WTC11 (cell line): ENCODE measurements at regions not wholly inside any gene's neighbourhood (a gene's known extent, or its start where the extent isn't known, plus 50 kb on each side); places are given as distances from the start of the nearest gene placed in this dataset.
"Not testable (repeated sequence)": the region's sequence is repeated elsewhere in the genome, so short reads cannot be mapped to it uniquely, and the experiment has no call there.

ENCODE experiments used
- ATAC-seq: fragments of 200-7000 bp; cut with Tn5 transposase; 2 replicates; pipeline ENCODE4 v1.10.0; 2021; ENCODE audit warnings: mild to moderate bottlenecking, moderate library complexity
- CTCF ChIA-PET: fragments of 300-600 bp; sonication (Branson Sonifier 250); formaldehyde crosslinking; loops from one replicate; lab custom pipeline; 2021; ENCODE audit warnings: antibody characterized with exemption; lab: Charles Lee
- POLR2A ChIA-PET: fragments of 350-600 bp; sonication (Branson Sonifier 250); formaldehyde crosslinking; loops from one replicate; lab custom pipeline; 2021; ENCODE audit warnings: antibody characterized with exemption; lab: Charles Lee
- DNase-seq: peaks from one replicate; pipeline ENCODE4 v3.0.0; 2021; ENCODE audit warnings: low spot score
- H3K27ac Mint-ChIP-seq: 2 replicates; pipeline ENCODE4 v1.8.0; 2021; ENCODE audit warnings: mixed read lengths
- H3K27me3 Mint-ChIP-seq: 2 replicates; pipeline ENCODE4 v1.8.0; 2021; ENCODE audit warnings: low read depth, mild to moderate bottlenecking, moderate library complexity, mixed read lengths
- H3K36me3 Mint-ChIP-seq: 2 replicates; pipeline ENCODE4 v1.8.0; 2021; ENCODE audit warnings: mixed read lengths
- H3K4me1 Mint-ChIP-seq: 2 replicates; pipeline ENCODE4 v1.8.0; 2022; ENCODE audit warnings: mixed read lengths
- H3K4me3 Mint-ChIP-seq: 2 replicates; pipeline ENCODE4 v1.8.0; 2021; ENCODE audit warnings: mild to moderate bottlenecking, moderate library complexity, mixed read lengths
- H3K9me3 Mint-ChIP-seq: 2 replicates; pipeline ENCODE4 v1.8.0; 2021; ENCODE audit warnings: mixed read lengths
- CREB1 ChIP-seq: sonication (generic); formaldehyde crosslinking; IDR thresholded peaks from 2 replicates; pipeline ENCODE4 v1.8.0; 2023; ENCODE audit warnings: mild to moderate bottlenecking, missing genetic modification reagents
- ETV6 ChIP-seq: sonication (generic); formaldehyde crosslinking; IDR thresholded peaks from 2 replicates; pipeline ENCODE4 v1.8.1; 2022; ENCODE audit warnings: mild to moderate bottlenecking, missing genetic modification reagents
- FOXK1 ChIP-seq: sonication (generic); formaldehyde crosslinking; IDR thresholded peaks from 2 replicates; pipeline ENCODE4 v1.8.0; 2022; ENCODE audit warnings: mild to moderate bottlenecking, moderate library complexity, missing genetic modification reagents
- KAT7 ChIP-seq: sonication (generic); formaldehyde crosslinking; IDR thresholded peaks from 2 replicates; pipeline ENCODE4 v1.8.1; 2023; ENCODE audit warnings: missing genetic modification reagents, mild to moderate bottlenecking, borderline replicate concordance
- PRRX2 ChIP-seq: fragments of 250-450 bp; sonication (Bioruptor Pico); IDR thresholded peaks from 2 replicates; pipeline ENCODE4 v1.8.0; 2021; ENCODE audit warnings: mild to moderate bottlenecking
- TF ChIP-seq, protein P1 (sequence below): fragments of 250-450 bp; sonication (Bioruptor Pico); IDR thresholded peaks from 2 replicates; pipeline ENCODE4 v1.9.0; 2021; ENCODE audit warnings: moderate library complexity, mild to moderate bottlenecking, inconsistent platforms, borderline replicate concordance
- TF ChIP-seq, protein P2 (sequence below): fragments of 250-450 bp; sonication (Bioruptor Pico); IDR thresholded peaks from 2 replicates; pipeline ENCODE4 v1.9.0; 2021; ENCODE audit warnings: mild to moderate bottlenecking
- TF ChIP-seq, protein P3 (sequence below): fragments of 200-600 bp; IDR thresholded peaks from 2 replicates; pipeline ENCODE4 v1.8.0; 2022; ENCODE audit warnings: antibody characterized with exemption
- TF ChIP-seq, protein P4 (sequence below): fragments of 250-450 bp; sonication (Bioruptor Pico); IDR thresholded peaks from 2 replicates; pipeline ENCODE4 v1.9.0; 2021; ENCODE audit warnings: mild to moderate bottlenecking
- TF ChIP-seq, protein P5 (sequence below): sonication (generic); formaldehyde crosslinking; IDR thresholded peaks from 2 replicates; pipeline ENCODE4 v1.8.0; 2023; ENCODE audit warnings: mild to moderate bottlenecking, missing genetic modification reagents

DNA sequence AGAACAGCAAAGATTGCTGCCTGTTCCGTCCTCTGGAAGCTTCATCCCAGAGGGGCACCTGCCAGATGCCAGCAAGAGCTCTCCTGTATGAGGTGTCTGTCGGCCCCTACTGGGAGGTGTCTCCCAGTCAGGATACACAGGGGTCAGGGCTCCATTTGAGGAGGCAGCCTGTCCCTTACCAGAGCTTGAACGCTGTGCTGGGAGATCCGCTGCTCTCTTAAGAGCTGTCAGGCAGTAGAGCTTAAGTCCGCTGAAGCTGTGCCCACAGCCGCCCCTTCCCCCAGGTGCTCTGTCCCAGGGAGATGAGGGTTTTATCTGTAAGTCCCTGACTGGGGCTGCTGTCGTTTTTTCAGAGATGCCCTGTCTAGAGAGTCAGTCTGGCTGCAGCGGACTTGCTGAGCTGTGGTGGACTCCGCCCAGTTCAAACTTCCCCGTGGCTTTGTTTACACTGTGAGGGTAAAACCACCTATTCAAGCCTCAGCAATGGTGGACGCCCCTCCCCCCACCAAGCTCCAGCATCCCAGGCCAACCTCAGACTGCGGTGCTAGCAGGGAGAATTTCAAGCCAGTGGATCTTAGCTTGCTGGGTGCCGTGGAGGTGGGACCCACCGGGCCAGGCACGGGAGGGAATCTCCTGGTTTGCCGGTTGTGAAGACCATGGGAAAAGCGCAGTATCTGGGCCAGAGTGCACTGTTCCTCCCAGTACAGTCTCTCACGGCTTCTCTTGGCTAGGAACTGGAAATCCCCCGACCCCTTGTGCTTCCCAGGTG lies 62.1 kb upstream of the FER start:
- CTCF ChIA-PET: interaction anchor here (0.8 to 1.4 kb wide), 3 partner anchors 12 to 67 kb away, joined by 3 read pairs; no protein-coding TSS in a partner anchor
- H3K27ac Mint-ChIP-seq: peak overlapping the region; percentile 96
- peaks cover 51% of the 10 kb centered on the region for H3K4me1 Mint-ChIP-seq

DNA sequence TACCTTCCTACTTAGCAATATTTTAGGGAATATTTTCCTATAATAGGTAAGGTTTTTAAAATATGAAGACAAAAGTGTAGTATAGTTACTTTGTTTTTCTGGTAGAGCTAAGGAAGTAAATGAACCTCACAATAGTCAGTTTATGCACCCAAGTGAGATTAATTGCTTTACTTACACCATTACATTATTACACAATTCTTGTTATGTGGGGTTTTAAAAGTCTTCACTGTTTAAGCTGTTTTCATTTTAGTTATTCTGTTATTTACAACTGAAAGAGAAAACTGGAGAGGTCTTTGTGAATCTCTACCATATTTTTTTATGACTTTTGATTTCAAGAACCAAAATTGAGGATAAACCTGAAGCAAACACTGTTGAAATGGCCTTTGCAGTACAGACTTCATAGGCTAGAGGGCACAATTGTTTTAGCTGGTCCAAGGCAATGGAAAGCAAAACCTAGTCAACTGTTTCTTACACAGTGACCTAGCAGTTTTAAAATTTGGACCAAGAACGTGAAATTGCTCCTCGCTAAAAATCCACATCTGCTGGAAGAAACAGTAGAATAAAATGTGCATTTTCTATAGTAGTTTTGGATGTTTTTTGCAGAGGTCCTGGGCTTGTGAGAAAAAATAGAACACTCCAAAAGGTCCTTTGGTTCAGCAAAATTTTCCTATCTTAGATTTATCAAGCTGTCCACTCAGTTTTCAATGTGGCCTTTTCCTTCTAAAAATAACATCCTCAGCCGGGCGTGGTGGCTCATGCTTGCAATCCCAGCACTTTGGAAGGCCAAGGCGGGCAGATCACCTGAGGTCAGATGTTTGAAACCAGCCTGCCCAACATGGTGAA lies 66.4 kb upstream of the FER start:
- Mint-ChIP-seq H3K4me1 (peaks cover 44% of the 10 kb centered on the region), H3K4me3 (no peak overlapping the region), H3K27ac (no peak overlapping the region), H3K9me3 (peaks cover 8% of the 10 kb centered on the region), H3K36me3 (peaks cover 9% of the 10 kb centered on the region; the same call in 1 of the 2 replicates), H3K27me3 (peaks cover 3% of the 10 kb centered on the region; the same call in 1 of the 2 replicates)
- CTCF ChIA-PET: interaction anchor here (0.6 to 1.5 kb wide), 7 partner anchors 15 to 1008 kb away, joined by 3 to 11 read pairs (median 3); no protein-coding TSS in a partner anchor
- ATAC-seq (peak; percentile 74), DNase-seq (no peak)
- TF ChIP-seq, protein P1, sequence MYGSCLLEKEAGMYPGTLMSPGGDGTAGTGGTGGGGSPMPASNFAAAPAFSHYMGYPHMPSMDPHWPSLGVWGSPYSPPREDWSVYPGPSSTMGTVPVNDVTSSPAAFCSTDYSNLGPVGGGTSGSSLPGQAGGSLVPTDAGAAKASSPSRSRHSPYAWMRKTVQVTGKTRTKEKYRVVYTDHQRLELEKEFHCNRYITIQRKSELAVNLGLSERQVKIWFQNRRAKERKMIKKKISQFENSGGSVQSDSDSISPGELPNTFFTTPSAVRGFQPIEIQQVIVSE (CRISPR knock-in tag): no peak
- TF ChIP-seq, protein P2, sequence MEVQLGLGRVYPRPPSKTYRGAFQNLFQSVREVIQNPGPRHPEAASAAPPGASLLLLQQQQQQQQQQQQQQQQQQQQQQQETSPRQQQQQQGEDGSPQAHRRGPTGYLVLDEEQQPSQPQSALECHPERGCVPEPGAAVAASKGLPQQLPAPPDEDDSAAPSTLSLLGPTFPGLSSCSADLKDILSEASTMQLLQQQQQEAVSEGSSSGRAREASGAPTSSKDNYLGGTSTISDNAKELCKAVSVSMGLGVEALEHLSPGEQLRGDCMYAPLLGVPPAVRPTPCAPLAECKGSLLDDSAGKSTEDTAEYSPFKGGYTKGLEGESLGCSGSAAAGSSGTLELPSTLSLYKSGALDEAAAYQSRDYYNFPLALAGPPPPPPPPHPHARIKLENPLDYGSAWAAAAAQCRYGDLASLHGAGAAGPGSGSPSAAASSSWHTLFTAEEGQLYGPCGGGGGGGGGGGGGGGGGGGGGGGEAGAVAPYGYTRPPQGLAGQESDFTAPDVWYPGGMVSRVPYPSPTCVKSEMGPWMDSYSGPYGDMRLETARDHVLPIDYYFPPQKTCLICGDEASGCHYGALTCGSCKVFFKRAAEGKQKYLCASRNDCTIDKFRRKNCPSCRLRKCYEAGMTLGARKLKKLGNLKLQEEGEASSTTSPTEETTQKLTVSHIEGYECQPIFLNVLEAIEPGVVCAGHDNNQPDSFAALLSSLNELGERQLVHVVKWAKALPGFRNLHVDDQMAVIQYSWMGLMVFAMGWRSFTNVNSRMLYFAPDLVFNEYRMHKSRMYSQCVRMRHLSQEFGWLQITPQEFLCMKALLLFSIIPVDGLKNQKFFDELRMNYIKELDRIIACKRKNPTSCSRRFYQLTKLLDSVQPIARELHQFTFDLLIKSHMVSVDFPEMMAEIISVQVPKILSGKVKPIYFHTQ (CRISPR knock-in tag): no peak
- TF ChIP-seq, protein P3, sequence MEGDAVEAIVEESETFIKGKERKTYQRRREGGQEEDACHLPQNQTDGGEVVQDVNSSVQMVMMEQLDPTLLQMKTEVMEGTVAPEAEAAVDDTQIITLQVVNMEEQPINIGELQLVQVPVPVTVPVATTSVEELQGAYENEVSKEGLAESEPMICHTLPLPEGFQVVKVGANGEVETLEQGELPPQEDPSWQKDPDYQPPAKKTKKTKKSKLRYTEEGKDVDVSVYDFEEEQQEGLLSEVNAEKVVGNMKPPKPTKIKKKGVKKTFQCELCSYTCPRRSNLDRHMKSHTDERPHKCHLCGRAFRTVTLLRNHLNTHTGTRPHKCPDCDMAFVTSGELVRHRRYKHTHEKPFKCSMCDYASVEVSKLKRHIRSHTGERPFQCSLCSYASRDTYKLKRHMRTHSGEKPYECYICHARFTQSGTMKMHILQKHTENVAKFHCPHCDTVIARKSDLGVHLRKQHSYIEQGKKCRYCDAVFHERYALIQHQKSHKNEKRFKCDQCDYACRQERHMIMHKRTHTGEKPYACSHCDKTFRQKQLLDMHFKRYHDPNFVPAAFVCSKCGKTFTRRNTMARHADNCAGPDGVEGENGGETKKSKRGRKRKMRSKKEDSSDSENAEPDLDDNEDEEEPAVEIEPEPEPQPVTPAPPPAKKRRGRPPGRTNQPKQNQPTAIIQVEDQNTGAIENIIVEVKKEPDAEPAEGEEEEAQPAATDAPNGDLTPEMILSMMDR: peak; percentile 63
- TF ChIP-seq, protein P4, sequence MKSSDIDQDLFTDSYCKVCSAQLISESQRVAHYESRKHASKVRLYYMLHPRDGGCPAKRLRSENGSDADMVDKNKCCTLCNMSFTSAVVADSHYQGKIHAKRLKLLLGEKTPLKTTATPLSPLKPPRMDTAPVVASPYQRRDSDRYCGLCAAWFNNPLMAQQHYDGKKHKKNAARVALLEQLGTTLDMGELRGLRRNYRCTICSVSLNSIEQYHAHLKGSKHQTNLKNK (CRISPR knock-in tag): no peak
- TF ChIP-seq KAT7 (CRISPR knock-in tag): no peak
- POLR2A ChIA-PET: no interaction called here

More for the DNA sequence above, 62.1 kb upstream of the FER start:
- H3K27me3 Mint-ChIP-seq, H3K36me3 Mint-ChIP-seq: not testable (repeated sequence)
- POLR2A ChIA-PET: interaction anchor here (0.6 to 2.9 kb wide), 5 partner anchors 42 to 1010 kb away, joined by 3 to 21 read pairs (median 5); partner anchors contain the start of gene FER
- ATAC-seq: peak; percentile 72
- peak; percentile 76 for DNase-seq
- peak overlapping the region; percentile 49 for H3K4me3 Mint-ChIP-seq
- peak; percentile 20; the same call in 1 of the 2 replicates for TF ChIP-seq ETV6 (CRISPR knock-in tag)
- TF ChIP-seq, protein P5, sequence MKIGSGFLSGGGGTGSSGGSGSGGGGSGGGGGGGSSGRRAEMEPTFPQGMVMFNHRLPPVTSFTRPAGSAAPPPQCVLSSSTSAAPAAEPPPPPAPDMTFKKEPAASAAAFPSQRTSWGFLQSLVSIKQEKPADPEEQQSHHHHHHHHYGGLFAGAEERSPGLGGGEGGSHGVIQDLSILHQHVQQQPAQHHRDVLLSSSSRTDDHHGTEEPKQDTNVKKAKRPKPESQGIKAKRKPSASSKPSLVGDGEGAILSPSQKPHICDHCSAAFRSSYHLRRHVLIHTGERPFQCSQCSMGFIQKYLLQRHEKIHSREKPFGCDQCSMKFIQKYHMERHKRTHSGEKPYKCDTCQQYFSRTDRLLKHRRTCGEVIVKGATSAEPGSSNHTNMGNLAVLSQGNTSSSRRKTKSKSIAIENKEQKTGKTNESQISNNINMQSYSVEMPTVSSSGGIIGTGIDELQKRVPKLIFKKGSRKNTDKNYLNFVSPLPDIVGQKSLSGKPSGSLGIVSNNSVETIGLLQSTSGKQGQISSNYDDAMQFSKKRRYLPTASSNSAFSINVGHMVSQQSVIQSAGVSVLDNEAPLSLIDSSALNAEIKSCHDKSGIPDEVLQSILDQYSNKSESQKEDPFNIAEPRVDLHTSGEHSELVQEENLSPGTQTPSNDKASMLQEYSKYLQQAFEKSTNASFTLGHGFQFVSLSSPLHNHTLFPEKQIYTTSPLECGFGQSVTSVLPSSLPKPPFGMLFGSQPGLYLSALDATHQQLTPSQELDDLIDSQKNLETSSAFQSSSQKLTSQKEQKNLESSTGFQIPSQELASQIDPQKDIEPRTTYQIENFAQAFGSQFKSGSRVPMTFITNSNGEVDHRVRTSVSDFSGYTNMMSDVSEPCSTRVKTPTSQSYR (CRISPR knock-in tag): peak; percentile 83
- 0 out of 2 replicates have a peak, but pooled peaks have one; percentile 18 for TF ChIP-seq CREB1
- peak; percentile 52; the same call in 1 of the 2 replicates for TF ChIP-seq PRRX2
- 0 out of 2 replicates have a peak, but pooled peaks have one; percentile 9 for TF ChIP-seq KAT7 (CRISPR knock-in tag)
- TF ChIP-seq FOXK1 (CRISPR knock-in tag): peak; percentile 91
- H3K9me3 Mint-ChIP-seq: peaks cover 15% of the 10 kb centered on the region
